Stimulated activated CD8-positive, alpha-beta memory T cell treated with anti-CD3 and anti-CD28 coated beads, Interleukin-7, amount 100 ng/mL, for 48 hours (primary cell): ENCODE measurements at regions not wholly inside any gene's neighbourhood (a gene's known extent, or its start where the extent isn't known, plus 50 kb on each side); places are given as distances from the start of the nearest gene placed in this dataset.

Source experiments
- DNase-seq, 2 donors: peaks; one replicate each; pipeline ENCODE4 v3.0.0-alpha.2; 2020; ENCODE audit warnings: low read depth in 1 of 2; ENCODE audit errors: extremely low read depth in 1 of 2

DNA sequence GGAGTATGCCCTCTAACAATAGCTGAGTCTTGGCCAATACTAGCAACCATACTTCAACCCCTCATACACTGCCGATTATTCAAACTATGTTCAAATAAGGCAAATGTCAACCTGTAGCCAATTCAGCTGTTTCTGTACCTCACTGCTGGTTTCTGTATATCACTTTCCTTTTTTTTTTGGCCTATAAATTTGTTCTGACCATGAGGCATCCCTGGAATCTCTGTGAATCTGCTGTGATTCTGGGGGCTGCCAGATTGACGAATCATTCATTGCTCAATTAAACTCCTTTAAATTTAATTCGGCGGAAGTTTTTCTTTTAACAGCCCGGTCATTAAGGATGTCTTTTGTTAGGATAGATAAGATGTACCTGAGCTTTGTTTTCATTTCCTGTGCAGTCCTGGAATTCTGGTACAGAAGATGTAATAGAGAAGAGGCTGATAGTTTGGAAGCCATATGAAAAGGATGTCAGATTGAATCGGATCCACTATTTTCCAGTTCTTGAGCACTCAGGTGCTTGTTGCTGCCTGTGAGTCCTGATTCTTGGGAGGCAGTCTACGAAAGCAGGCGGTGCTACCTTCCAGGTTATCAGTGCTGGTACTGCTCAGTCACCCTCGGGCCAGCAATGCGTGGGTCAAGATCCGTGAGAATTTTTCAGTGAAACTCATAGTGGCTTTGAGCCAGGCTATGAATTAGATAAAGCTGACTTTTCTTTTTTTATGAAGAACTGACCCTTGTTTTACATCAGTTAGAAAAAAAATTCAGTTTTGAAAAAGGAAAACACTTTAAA is 106.2 kb upstream of the TUT7 start:
- DNase-seq, result no peak

DNA sequence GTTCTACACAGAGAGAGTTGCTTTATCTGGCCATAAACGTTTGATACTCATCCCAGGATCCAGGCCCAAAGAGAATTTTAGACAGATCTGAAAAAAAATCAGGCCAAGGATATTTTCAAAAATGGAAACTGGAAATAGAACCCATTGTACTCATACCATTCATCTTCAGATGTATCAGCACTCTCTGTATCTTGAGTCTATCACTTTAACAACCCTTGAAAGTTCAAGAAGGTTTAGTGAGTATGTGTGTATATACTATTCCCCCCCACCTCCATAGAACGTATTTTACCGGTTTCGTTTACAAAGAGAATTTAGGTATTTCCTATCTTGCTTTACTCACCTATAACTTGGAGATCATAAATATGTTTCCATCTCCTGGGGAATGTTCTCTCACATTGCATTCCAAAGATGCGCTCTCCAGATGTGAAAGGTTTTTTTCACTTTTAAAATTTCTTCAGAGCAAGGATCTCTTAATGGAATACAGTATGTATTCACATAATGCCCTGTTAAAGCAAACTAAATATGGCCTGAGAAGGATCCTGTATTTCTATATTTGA is 105.5 kb upstream of the TUT7 start:
- DNase-seq, result no peak

DNA sequence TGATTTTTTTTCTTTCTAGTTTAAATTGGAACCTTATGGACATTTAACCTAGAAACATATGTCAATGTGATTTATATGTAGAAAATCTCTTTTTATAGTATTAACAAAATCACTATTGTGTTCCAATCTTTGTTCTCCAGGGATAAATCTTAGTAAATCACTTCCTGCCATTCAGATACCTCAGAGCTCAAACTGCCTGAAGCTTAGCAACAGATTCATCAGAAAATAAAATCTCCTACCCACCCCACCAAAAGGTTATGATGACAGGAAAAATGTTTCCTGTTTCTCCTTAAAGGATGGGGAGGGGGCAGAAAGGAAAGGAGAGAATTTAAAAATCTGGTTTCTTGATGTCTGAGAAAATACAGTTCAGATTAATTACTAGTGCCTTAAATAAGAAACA is 105.0 kb upstream of the TUT7 start:
- no peak for DNase-seq

DNA sequence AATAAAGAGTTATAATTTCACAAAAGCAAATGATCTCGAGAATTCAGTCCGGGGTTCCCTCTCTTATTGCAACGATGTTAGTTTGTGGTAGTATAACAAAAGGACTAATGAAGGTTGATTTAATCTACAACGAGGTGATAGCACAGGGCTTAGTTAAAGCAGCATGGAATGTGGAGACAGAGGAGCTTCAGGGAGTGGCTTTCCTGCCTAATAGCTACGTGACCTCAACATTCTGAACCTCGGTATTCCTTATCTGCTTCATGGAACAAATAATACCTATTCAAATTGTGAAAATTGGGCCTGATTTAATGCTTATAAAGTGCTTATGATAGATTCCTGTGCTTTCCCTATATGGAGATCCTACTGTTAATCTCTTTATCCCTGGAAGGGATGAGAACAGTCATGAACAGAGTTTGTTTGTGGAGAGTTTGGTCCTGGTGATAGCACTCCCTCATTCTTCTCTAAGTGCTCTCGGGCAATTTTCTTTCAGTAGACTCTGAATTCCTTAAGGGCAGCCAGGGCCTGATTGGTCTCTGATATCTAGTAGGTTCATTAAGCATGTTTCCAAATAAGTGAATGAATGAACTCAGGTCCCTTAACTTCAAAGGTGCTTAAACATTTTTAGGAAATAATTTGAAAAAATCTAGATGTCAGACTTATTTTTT is 104.1 kb upstream of the TUT7 start:
- no peak for DNase-seq

DNA sequence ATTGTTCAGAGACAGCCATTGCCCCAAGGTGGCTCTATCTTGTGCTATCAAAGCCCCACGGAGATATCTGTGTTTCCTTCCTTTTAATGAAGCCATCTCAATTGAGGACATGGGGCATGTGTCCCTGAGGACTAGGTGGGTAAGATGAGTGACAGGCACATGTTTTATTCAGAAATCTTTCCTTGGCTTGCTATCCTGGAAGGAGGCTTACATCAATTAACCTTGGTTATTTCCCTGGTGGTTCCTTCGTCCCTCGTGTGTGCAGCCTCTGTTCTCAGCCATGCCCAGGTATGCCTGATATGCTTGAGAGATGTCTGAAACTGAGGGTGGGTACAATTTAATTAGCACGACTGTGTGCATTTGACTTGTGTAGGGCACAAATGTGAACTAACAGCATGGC is 102.2 kb upstream of the TUT7 start:
- no peak for DNase-seq

DNA sequence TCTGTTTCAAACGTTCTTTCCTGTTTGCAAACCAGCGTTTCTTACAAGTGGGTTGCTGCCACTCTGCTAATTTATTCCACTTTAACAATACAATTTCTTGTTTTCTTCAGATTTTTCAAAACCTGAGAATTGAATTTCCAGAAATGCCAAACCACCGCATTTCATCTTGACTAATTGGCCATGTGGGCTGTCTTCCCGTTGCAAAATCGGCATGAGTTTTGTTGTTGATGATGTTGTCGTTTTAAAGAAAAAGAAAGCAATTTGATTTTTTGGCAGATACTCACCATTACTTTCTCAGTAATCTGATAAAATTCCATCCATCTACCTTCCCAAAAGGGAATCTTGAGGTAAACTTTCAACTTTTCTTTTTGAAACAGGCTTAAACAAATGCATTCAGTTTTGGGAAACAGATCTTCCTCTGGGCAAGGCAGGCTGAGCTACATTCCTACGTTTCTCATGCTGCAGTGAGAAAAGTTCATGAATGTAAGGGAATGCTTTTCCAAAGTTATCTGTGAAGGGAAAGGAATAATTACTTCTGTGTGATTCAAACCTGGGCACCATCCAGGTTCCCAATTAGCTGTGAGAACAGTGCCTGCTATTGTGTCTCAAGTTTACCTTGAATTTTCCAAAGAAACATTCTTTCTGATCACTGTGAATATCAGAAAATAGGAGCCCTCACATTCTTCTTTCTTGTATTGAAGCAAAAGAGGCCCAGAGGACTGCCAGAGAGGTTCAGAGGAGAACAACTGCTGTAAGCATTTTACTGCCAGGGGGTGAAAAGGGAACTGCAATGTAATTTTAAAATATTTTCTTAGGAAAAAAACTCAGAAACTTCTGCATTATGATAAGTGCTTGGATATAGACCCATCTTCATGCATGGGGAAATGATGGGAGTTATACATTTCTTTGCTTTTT is 100.7 kb upstream of the TUT7 start:
- DNase-seq, result no peak

DNA sequence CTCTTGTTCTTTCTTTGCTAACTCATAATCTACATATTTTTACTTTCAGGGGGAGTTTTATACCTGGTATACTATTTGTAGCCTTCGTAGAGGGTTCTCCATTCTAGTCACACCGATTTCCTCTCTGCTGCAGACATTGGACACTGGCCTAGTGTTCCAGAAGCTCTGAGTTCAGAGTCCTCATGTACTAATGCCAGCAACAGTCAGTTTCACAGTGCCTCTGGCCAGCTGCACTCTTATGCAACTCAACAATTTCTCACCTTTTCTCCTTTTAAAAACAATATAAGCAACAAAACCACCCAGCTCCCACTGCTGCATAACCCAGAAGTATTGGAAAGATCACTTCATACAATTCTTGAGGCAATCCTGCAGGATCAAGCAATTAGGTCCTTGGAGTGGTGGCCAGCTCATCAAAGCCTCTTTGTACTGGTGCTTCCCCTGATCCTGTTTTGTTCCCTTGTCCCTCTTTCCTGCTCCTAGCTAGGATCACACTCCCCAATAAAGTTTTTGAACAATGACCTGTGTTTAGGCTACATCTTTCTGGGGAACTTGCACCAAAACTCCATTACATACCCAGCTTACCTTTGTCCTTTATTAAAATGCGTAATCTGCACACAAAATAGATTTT is 98.1 kb upstream of the TUT7 start:
- no peak for DNase-seq

DNA sequence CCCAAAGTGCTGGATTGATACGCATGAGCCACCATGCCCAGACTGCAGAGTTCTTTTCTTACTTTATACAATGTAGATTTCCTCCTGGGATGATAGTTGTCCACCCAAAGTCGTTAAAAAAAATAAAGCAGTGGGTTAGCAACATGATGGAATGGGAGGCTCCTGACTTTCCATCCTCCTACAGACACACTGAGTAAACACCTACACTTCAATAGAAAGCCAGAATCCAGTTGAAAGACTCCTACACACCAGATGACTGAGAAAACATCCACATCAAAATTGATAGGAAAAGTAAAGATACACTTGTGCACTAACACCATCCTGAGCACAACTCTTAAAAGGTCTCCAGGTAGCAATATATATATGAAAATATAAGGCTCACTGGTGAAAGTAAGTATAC is 95.0 kb upstream of the TUT7 start:
- no peak for DNase-seq

DNA sequence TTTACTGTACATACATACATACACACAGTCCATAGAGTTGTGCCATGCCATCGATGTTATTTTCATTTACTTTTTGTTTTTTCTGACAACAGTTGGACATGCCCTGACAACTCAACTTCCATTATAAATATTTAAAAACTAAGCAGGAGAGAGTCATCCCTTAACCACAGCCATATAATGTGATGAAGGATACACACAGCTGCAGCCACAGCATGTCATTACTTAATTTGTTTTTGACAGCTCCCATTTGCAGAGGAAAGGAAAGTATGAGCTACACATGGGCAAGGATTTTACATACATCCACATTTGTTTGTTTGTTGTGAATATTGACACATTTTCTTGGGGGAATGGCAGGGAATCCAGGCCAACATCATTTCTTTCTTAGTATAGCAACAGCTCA is 91.5 kb upstream of the TUT7 start:
- no peak for DNase-seq

DNA sequence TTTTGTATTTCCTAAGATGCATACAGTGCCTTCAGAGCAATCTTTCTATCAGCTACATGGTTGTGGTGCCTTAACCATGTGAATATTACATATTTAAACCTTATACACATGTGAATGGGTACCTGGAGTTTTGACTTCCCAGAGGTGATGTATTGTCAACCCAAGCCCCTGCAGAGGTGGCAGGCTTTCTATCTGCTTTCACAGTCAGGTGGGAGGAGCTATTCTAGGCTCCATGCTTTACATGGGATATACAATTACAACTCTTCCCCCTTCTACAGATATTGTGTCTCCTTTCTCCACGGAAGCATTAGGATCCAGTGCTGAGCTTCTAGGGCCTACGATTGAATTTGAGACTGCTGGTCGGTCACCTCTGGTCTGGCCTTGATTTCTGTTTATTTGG is 89.8 kb upstream of the TUT7 start:
- no peak for DNase-seq

DNA sequence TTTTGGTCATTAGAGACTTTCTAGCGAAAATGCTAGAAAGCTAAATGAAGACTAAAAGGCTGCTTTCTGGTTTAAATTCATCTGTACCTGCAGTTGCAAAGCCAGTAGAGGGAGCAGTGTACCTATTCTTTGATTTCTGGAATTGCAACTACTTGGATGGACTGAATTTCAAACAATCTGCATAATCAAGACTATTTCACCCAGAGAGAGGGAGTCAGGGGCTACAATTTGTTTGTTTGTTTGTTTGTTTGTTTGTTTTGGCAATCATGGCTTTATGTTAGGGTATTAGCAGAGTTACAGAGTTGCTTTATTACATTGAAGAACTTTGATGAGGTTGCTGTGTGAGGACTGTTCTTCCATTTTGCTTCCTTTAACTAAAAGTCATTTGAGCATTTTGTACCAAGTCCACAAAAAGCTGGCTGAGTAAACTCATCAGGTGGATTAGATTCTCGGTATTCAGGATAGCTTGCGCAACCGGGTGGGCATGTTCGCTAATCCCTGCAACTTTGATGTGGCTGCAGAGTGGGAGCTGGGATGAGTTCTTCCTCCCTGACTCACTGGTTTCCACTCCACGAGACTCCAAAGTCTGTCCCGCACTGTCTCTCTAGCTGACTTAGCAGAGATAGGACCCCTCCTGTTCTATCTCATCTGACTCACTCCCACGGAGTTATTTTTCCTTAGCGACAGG is 80.0 kb upstream of the TUT7 start:
- DNase-seq, result no peak

DNA sequence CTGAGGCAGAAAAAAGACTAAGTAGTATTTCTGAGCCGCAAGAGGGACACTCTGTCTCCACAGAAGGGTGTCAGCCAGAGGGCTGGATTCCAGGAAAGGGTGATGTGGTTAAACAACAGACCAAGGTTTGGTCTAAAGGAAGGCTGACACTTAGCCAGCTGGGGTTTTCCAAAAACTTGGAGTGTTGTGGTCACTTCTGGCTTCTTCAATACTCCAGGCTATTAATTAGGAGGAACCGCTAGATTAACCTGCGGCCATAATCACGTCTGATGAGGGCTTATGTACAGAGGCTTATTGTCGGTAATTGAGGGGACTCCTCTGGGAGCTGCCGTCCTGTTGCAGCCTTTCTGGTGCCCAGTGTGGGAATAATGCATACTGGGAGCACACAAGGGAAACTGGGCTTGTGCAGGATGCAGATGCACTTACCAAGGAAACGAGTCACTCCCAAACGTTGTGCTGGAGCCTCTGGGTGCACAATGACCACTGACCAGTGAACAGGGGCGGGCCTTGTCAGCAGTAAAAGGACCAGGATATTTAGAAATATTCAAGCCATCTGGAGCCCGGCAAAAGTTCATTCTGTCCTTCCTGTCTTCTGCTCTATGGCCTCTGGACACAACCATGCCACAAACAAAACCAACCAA is 70.2 kb upstream of the TUT7 start:
- no peak for DNase-seq

DNA sequence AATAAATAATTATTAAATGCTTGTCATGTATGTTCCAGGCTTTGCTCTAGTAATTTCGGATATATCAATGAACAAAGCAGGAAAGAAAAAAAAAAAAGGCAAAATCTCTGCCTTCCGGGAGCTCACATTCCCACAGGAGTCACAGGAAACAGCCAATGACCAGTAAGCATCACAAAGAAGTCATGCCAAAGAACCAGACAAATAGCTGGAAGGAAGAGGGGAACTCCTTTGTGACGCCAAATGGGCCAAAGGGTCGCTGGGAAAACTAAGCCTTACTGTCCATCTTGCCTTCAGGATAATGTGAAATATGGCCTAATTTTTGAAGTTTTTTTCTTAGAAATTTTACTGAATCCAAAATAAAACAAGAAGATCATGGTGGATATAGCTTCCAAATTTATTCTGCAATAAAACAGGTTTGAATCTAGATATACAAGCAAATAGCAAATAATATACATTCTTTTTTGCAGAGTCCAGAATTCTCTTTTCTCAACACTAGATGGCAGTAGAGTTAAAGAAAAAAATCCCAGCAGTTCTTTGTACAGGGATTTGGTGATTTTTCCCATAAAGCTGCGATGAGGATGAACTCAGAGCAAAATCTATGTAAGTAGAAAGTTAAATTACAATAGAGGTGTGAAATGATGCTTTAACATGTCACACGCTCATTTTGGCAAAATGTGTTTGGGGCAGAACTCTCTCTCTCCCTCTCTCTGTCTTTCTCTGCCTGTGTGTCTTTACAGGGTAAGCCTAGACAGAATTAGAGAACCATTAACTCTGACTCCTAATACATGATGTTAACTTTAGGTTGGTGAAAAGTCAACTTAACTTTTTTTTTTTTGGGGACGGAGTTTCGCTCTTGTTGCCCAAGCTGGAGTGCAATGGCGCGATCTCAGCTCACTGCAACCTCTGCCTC is 60.0 kb upstream of the TUT7 start:
- no peak for DNase-seq

DNA sequence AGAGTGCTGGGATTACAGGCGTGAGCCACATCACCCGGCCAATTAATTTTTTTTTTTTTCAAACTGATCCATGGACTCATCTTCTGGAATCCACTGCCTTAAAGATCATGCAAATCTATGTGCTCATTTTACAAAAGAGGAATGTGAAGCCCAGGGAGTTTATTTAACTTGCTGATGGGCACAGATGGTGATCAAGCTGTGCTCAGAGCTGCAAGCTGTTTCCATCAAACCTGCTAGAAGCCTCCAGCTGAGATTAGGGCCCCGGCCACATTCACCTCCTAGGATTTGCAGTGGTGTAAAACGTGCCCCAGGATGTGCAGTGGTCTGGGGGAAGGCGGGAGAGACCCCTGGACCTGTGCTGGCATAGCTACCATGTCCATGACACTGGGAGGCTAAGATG is 56.1 kb upstream of the TUT7 start:
- DNase-seq, result no peak

DNA sequence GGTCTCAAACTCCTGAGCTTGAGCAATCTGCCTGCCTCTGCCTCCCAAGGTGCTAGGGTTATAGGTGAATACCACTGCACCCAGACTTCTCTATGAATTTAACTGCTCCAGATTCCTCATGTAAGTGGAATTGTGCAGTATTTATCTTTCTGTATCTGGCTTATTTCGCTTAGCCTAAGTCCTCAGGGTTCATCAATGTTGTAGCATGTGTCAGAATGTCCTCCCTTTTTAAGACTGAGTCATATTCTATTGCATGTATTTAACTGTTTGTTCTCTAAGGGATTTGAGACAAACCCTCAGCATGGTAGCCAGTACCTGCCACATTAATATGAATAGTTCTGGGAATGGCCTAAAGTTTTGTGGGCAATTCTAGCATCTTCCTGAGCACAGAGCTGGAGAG is 53.9 kb upstream of the TUT7 start:
- DNase-seq, result no peak

DNA sequence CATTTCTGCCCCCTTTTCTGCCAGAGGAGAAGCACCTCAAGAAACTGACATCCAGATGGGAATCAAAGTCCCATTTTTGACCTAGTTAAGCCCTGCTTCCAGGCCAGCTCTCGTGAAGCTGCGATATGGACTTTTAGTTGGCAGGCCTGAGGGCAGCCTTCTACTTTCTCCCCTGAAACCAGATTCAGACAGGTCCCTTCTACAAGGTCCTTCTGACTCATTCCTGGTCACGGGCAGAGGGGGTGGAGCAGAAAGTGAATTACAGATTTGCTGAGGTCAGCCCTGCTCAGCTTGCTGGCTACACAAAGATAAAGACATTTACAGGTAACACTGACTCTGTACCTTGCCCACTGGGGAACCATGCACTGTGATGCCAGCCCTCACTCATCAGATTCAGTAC is 52.8 kb upstream of the TUT7 start:
- peak; percentile 17 to 36 for DNase-seq

DNA sequence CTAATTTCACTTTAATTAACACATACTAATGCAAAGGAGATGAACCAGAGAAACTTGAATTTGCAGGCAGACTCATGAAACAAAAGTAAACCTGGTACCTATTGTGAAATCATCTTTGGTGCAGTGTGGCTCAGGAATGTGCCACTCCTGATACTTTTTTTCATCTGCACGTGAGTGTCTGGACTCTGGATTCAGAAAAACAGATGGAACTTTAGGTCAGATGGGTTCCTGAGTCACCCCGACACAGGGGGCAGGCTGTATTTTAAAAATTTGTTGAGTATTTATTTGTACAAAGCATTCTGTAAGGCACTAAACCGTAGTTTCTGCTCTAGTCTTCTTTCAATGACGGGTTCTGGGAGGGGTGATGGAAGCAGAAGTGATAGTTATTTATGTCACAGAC is 52.2 kb upstream of the TUT7 start:
- DNase-seq, result no peak

DNA sequence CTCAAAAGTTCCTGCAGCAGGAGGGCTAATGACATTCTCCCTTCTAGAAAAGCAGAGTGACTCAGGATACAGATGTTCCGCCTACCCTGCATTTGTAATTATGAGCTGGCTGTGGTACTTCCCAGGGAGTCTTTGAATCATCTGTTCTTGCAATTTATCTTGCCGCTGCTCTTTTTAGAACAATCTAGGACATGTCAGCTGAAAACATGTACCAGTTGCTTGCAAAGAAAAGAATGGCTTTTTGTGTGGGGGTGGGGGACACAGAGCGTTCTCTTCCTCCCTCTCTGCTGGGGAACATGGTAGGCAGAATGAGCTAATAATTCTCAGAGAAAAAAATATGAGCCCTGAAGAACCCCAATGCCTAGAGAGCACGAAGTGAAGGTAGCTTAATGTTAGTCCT is 51.7 kb upstream of the TUT7 start:
- DNase-seq, result peak in 1 of 2 donors; percentile 8

DNA sequence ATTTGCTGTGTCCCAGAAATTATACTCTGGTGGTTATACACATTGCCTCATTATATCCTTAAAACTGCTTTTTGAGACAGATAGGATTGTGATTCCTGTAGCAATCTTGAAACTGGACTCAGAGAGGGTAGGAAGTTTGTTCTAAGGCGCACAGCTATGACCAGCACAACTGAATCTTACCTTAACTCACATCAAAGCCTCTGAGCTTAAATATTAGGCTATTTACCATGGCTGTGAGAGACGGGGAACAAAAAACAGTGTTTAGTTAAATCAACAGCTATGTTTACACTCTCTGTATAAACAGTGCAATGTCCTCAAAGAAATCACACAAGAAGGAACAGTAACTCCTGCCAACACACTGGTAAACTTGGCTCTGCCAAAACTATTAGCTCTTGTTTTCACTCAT is 50.9 kb upstream of the TUT7 start:
- DNase-seq, result no peak
